ENCODE measurements at regions not wholly inside any gene's neighbourhood (a gene's known extent, or its start where the extent isn't known, plus 50 kb on each side); places are given as distances from the start of the nearest gene placed in this dataset.

DNA sequence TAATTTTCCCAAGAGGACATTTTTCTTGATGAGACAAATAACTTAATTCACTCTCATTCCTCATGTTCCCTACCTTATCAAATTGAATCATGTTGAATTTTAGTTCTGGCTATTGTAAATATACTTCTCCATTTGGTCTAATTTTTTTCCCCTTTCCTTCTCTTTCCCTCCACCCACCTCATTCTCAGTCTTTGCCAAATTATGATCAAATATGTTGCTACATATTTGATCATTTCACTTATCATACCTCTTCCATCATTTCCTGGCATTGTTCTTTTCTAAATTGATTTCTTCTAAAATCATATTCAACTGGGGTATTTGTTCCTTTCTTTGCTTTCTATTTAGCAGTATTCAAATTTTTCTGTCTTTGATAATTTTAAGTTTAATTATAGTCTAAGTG is 52.3 kb downstream of the HDGFL1 start:
- Histone ChIP-seq H3K4me1 (peaks cover 14% of the 10 kb centered on the region), H3K36me3 (no peaks in the 10 kb centered on the region), H3K27me3 (no peaks in the 10 kb centered on the region), H3K4me3 (ENCODE audit: low read depth, low read length) (no peak overlapping the region), H3K9me3 (no peaks in the 10 kb centered on the region)
- TF ChIP-seq CTCF (IDR thresholded peaks at IDR 0.05; ENCODE audit: low read depth, low read length) = no peak
- no peak for DNase-seq

- Histone ChIP-seq H3K27me3 (no peaks in the 10 kb centered on the region), H3K36me3 (no peaks in the 10 kb centered on the region), H3K4me3 (ENCODE audit: low read depth, low read length) (no peak overlapping the region), H3K4me1 (peaks cover 14% of the 10 kb centered on the region), H3K9me3 (no peaks in the 10 kb centered on the region)
- DNase-seq = peak; percentile 63
- no peak for TF ChIP-seq CTCF (IDR thresholded peaks at IDR 0.05; ENCODE audit: low read depth, low read length)
Measured at GRCh38 chr6:22622351-22622750, 53.0 kb downstream of the HDGFL1 start.

DNA sequence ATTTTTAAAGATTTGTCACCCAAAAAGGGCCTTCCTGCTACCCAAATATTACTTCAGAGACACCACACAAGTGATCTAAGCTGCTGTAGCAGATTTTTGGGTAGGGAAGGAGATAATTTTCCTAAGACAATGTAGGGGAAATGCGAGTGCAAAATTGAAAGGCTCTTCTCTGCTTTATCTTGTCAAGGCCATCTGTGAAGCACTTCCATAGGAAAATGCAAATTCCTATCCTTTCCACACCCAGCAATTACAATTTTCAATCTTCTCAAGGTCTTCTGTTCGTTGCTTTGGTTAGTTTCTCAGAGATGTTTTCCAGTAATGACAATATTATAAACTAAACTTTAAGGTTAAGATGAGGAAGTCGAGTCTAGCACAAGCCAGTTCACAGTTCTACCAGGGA is 53.4 kb downstream of the HDGFL1 start:
- Histone ChIP-seq H3K36me3 (no peaks in the 10 kb centered on the region), H3K4me3 (ENCODE audit: low read depth, low read length) (no peak overlapping the region), H3K27me3 (no peaks in the 10 kb centered on the region), H3K9me3 (no peaks in the 10 kb centered on the region), H3K4me1 (peaks cover 14% of the 10 kb centered on the region)
- TF ChIP-seq CTCF (IDR thresholded peaks at IDR 0.05; ENCODE audit: low read depth, low read length) = no peak
- DNase-seq = no peak

DNA sequence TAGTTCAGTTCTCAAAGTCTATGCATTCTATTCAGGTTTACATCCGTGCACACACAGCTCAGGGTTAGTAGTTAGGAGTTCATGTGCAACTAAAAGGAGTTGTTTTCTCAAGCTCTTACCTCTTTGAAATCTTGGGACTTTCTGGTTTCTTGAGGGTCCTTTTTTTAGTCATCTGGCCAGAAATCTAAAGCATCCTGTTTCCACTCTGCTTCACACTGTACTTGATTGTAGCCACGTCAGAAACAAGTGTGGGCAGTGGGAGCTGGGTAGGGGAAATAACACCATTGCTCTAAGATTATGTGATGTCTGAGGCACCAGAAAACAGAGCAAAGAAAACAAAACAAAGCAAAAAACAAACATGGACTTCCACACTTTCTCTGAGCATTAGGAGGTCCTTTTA is 58.3 kb downstream of the HDGFL1 start:
- no peak for DNase-seq
- no peaks in the 10 kb centered on the region for H3K9me3 ChIP-seq
- no peak overlapping the region for H3K4me3 ChIP-seq (ENCODE audit: low read depth, low read length)

DNA sequence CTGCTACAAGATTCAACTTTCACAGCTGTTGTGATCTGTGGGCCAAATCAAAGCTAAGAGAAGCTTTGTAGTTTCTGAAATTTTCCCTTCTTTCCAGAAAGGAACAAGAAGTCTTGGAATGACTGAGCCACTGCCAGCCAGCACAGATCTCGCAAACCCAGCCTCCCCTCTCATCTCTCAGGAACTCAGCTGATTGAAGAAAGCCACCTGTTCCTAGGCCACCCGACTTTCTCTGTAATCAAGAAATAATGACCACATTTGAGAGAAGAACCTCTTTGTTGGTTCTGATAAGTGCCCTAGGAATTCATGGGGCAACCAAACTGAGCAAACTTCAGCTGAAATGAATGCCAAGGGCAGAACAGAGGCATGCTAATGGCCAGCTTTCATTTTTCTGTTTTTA is 61.7 kb downstream of the HDGFL1 start:
- no peak for TF ChIP-seq CTCF (IDR thresholded peaks at IDR 0.05; ENCODE audit: low read depth, low read length)
- H3K4me3 ChIP-seq (ENCODE audit: low read depth, low read length) = no peak overlapping the region
- H3K4me1 ChIP-seq = peaks cover 4% of the 10 kb centered on the region
- no peaks in the 10 kb centered on the region for H3K9me3 ChIP-seq
- H3K27me3 ChIP-seq = no peaks in the 10 kb centered on the region
- no peak for DNase-seq
- H3K36me3 ChIP-seq = no peaks in the 10 kb centered on the region

More for the DNA sequence above, 58.3 kb downstream of the HDGFL1 start:
- no peak for TF ChIP-seq CTCF (IDR thresholded peaks at IDR 0.05; ENCODE audit: low read depth, low read length)
- Histone ChIP-seq H3K27me3 (no peaks in the 10 kb centered on the region), H3K4me1 (peaks cover 3% of the 10 kb centered on the region; the same call in 1 of the 2 replicates), H3K36me3 (no peaks in the 10 kb centered on the region)

- Histone ChIP-seq H3K9me3 (no peaks in the 10 kb centered on the region), H3K4me1 (peaks cover 4% of the 10 kb centered on the region), H3K36me3 (no peaks in the 10 kb centered on the region), H3K4me3 (ENCODE audit: low read depth, low read length) (no peak overlapping the region), H3K27me3 (no peaks in the 10 kb centered on the region)
- DNase-seq = no peak
- no peak for TF ChIP-seq CTCF (IDR thresholded peaks at IDR 0.05; ENCODE audit: low read depth, low read length)
Measured at GRCh38 chr6:22632581-22633145, 63.3 kb downstream of the HDGFL1 start.
